ENCODE measurements at regions not wholly inside any gene's neighbourhood (a gene's known extent, or its start where the extent isn't known, plus 50 kb on each side); places are given as distances from the start of the nearest gene placed in this dataset.
"Not testable (repeated sequence)": the region's sequence is repeated elsewhere in the genome, so short reads cannot be mapped to it uniquely, and the experiment has no call there.

- no peak for DNase-seq (ENCODE audit: low read depth in 3 of 3, low spot score in 1 of 3)
Measured at GRCh38 chr4:177938226-177938625, 496.0 kb upstream of the AGA start.

GRCh38 chr4:177945268-177945667 is 503.0 kb upstream of the AGA start:
- no peak for DNase-seq (ENCODE audit: low read depth in 3 of 3, low spot score in 1 of 3)

DNA sequence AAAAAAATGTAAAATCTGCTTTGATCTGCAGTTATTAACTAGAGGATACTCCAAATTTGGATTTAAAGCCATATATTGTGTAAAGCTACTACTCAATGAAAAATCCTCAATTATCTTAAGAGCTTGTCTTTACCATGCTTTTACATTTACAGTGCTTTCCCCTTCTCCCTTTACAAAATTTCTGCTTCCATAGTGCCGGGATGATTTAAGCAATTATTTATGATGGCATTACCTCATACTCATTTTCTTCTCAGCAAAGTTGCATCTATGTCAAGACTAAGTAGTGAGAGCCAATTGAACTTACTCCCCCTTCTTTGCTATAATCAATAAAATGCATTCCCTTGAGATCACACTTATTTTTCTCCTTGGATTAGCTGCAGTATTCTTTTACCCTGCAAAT is 505.4 kb upstream of the AGA start:
- DNase-seq (ENCODE audit: low read depth in 3 of 3, low spot score in 1 of 3) = no peak

- no peak for DNase-seq (ENCODE audit: low read depth in 3 of 3, low spot score in 1 of 3)
Measured at GRCh38 chr4:177948853-177949252, 506.6 kb upstream of the AGA start.

DNA sequence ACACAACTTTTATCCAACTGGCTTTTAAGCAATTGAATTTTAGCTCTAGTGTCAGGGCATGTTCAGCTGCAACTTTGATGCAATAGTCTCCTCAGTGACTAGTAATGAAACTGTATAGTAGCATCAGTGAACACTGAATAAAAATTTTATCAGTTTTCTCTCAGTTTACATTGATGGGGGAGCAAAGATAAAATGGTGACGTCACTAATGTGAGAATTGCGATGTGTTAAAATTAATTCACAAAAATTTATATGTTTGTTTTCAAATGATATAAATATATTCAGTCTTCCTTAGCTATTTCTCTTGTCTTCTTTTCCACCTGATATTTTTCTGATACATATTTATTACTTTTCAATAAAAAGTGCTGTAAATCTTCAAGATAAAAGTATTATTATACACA is 508.8 kb upstream of the AGA start:
- no peak for DNase-seq (ENCODE audit: low read depth in 3 of 3, low spot score in 1 of 3)

GRCh38 chr4:177952723-177953122 is 510.5 kb upstream of the AGA start:
- no peak for DNase-seq (ENCODE audit: low read depth in 3 of 3, low spot score in 1 of 3)

GRCh38 chr4:177957596-177958360 is 515.5 kb upstream of the AGA start:
- no peak for DNase-seq (ENCODE audit: low read depth in 3 of 3, low spot score in 1 of 3)

DNA sequence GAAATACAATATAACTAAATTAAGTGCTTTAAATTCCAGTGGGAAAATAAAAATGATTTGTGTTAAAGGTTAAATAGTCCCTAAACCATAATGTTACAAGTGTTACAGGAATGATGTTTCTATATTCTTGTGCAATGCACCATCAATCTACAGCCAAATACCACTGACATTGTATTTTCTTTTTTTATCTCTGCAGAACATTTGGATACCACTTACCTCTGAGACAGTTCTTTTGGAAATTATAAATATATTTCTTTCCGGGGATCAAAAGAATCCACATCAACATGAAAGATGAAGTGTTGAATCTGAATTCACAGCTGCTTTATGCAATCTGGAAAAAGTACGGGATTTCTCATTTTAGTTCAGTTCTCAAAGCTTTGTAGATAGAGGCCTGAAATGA is 518.3 kb upstream of the AGA start:
- DNase-seq (ENCODE audit: low read depth in 3 of 3, low spot score in 1 of 3) = no peak

DNA sequence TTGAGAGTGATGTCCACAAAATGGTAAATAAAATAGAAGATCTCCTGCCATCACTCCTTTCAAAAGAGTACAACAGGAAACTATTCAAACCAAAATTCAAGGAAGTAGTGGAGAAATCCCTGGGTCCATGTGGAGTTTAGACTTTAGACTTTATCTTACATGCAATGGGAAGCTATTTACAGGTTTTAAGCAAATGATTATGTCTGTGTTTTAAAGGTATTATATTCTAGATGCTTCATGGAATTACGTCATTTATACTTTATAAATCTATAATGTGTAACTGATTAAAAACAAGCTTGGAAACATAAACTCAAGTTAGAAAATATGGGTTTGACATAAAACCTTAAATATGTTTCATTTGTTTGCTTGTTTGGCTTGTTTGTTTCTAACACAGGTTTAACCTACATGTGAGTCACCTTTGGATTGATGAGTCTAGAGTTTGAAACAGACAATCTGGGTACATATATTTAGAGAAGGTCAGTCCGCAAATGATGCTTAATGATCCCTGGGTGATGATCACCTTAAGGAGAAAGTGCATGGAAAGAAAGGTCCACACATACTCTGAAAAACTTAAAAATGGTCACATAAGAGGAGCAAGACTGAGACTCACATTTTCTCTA is 519.6 kb upstream of the AGA start:
- no peak for DNase-seq (ENCODE audit: low read depth in 3 of 3, low spot score in 1 of 3)

- DNase-seq (ENCODE audit: low read depth in 3 of 3, low spot score in 1 of 3) = no peak
Measured at GRCh38 chr4:177964061-177964460, 521.8 kb upstream of the AGA start.

DNA sequence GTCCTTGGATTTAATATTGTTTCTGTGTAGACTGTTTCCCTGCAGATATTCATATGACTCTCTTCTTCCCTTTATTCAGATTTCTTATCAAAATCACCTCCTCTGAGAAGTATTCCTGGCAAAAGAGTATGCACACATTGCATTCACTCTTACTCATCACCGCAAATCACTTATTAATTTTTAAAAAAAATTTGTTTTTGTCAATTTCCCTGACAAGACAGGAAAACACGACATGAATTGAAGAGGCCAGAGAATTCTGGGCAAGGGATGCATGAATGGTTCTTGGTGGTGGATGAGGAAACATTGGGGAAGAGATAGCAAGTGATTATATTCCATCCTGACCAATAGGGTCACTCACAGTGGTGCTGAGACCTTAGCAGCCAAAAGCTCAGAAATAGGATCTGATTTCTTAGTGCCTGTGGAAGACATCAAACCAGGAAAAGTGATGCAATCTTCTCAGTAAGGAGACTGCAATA is 522.5 kb upstream of the AGA start:
- DNase-seq (ENCODE audit: low read depth in 3 of 3, low spot score in 1 of 3) = no peak

DNA sequence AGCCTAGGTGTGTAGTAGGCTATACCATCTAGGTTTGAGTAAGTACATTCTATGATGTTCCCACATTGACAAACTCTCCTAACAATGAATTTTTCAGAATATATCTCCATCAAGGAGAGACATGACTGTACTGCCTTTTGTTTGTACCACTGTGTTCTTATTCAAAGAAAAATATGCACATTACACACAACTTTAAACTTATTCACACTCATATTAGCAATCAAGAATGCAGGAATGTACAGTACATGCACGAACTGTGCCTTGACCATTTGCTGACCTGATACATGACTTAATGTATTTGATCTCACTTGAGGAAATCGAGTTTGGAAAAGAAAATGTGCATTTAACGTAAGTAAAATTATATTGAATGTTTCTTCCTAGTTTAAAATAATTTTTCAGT is 525.1 kb upstream of the AGA start:
- no peak for DNase-seq (ENCODE audit: low read depth in 3 of 3, low spot score in 1 of 3)

- DNase-seq (ENCODE audit: low read depth in 3 of 3, low spot score in 1 of 3) = no peak
Measured at GRCh38 chr4:177968817-177969442, 526.7 kb upstream of the AGA start.

DNA sequence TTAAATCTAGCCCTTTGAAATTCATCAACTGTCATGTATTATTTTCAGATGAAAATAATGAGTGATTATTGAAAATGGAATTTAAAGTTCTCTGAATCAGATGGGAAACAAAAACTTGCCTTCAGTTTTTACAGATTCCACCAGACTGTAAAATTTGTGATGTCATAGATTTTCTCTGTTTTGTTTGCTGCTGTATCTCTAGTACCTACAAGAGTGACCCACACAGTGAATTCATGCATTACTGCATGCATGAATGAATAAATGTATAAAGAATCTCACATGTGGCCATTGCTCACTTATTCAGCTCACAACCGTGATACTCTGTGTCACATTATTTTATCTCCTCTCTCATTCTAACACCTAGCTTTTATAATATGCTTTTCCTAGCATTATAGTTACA is 532.2 kb upstream of the AGA start:
- DNase-seq (ENCODE audit: low read depth in 3 of 3, low spot score in 1 of 3) = no peak

DNA sequence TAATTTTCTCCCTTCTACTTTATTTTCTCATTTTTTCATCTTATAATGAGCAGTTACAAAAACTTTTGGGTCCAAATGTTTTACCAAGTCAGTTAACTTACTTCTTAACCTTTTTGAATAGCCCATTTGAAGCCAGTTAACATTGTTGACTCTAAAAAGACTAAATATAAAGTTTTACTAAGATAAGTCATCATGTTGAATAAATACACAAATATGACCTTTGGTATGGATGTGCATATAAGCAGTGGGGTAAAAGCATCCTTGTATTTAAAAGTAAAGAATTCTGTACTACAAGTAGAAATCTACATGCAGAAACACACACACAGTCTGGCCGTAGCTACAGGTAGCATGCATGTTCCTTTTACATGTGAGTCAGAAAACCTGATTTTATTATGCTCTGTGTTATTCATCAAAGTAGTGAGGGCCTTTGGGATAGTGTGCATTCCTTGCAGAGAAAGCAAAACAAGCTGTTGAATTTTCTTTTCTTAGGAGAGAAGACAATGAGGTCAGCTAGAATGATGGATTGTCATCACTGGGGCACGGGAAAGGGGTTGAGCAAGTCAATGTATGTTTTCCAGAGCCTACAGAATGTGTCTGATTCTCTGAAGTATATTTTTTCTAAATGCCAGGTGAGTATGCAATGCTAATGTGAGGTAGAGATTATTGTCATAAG is 533.2 kb upstream of the AGA start:
- no peak for DNase-seq (ENCODE audit: low read depth in 3 of 3, low spot score in 1 of 3)

DNA sequence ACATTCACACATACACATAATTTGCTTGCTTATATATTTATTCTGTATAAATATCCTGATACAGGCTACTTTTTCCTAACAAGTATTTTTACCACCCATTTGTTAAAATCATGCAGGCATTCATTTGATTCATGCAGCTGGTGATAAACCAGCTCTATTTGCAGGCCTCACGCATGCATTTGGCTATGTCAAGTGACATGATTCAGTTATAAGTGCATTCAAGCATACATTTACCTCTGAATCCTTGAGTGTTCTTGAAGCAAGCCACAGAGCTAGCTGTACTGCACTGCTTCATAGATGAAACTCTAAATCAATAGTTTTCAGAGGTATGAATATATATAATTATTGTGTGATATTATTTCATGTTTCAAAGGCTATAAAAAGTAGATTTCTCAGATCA is 544.0 kb upstream of the AGA start:
- DNase-seq (ENCODE audit: low read depth in 3 of 3, low spot score in 1 of 3) = no peak

DNA sequence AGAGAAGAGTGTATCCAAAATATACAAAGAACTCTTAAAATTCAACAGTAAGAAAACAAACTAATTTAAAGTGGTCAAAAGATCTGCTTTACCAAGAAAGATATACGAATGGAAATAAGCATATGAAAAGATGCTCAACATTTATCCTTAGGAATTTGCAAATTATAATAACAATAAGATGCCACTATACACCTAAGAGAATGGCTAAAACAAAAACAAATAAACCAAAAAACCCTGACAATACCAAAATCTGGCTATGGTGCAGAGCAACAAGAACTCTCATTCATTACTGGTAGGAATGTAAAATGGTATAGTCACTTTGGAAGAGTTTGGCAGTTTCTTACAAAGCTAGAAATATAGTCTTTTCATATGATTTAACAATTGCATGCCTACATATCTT is 545.7 kb upstream of the AGA start:
- DNase-seq (ENCODE audit: low read depth in 3 of 3, low spot score in 1 of 3) = no peak

GRCh38 chr4:177989503-177990201 is 547.4 kb upstream of the AGA start:
- no peak for DNase-seq (ENCODE audit: low read depth in 3 of 3, low spot score in 1 of 3)

GRCh38 chr4:178003098-178003657 is 560.9 kb upstream of the AGA start:
- no peak for DNase-seq (ENCODE audit: low read depth in 3 of 3, low spot score in 1 of 3)

DNA sequence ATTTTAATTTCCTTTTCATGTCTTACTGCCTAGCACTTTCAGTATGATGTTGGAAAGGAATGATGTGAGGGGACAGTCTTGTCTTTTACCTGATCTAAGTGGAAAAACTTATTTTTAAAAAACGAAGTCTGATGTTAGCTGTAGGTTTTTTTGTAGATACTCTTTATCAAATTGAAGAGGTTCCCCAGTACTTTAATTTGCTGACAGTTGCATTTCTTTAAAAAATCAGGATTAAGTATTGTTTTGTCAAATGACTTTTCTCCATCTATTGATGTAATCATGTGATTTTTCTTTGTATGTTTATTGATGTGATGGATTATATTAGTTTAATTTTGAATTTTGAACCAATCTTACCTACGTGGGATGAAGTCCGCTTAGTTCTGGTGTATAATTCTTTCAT is 568.4 kb upstream of the AGA start:
- DNase-seq (ENCODE audit: low read depth in 3 of 3, low spot score in 1 of 3) = no peak

GRCh38 chr4:178015046-178015445 is 572.8 kb upstream of the AGA start:
- DNase-seq (ENCODE audit: low read depth in 3 of 3, low spot score in 1 of 3) = not testable (repeated sequence)
